Trophoblast cell (in vitro differentiated cells and primary cell): ENCODE measurements at regions not wholly inside any gene's neighbourhood (a gene's known extent, or its start where the extent isn't known, plus 50 kb on each side); places are given as distances from the start of the nearest gene placed in this dataset.

Source experiments
- DNase-seq, 2 donors: peaks; one replicate each; pipeline ENCODE4 v3.0.0-alpha.2; 2016
- H2AFZ ChIP-seq: 2 replicates; pipeline ENCODE4 v1.6.1; 2013; ENCODE audit warnings: low read length, moderate library complexity, mild to moderate bottlenecking; ENCODE audit not compliant: insufficient read depth, poor library complexity
- H2AK5ac ChIP-seq: 2 replicates; pipeline ENCODE4 v1.6.1; 2013; ENCODE audit warnings: mild to moderate bottlenecking, low read length
- H2BK120ac ChIP-seq: 2 replicates; pipeline ENCODE4 v1.6.1; 2013; ENCODE audit warnings: low read length, mild to moderate bottlenecking, moderate library complexity; ENCODE audit not compliant: insufficient read depth, poor library complexity
- H2BK12ac ChIP-seq: 2 replicates; pipeline ENCODE4 v1.6.1; 2013; ENCODE audit warnings: mild to moderate bottlenecking, low read length, moderate library complexity
- H2BK5ac ChIP-seq: 2 replicates; pipeline ENCODE4 v1.6.1; 2013; ENCODE audit warnings: low read length, low read depth, moderate library complexity, mild to moderate bottlenecking; ENCODE audit not compliant: poor library complexity
- H3K14ac ChIP-seq: 2 replicates; pipeline ENCODE4 v1.6.1; 2013; ENCODE audit warnings: mild to moderate bottlenecking, low read length
- H3K18ac ChIP-seq: 2 replicates; pipeline ENCODE4 v1.6.1; 2013; ENCODE audit warnings: mild to moderate bottlenecking, low read length
- H3K23ac ChIP-seq: 2 replicates; pipeline ENCODE4 v1.6.1; 2013; ENCODE audit warnings: low read length
- H3K27ac ChIP-seq: 2 replicates; pipeline ENCODE4 v1.5.1; 2013; ENCODE audit warnings: low read depth, mild to moderate bottlenecking, inconsistent platforms, low read length, moderate library complexity
- H3K27me3 ChIP-seq: 2 replicates; pipeline ENCODE4 v1.6.1; 2013; ENCODE audit warnings: inconsistent platforms, mild to moderate bottlenecking, low read length, moderate library complexity; ENCODE audit not compliant: insufficient read depth
- H3K36me3 ChIP-seq, 2 experiments: 1 replicate in 1 of 2; 2 replicates in 1 of 2; pipeline ENCODE4 v1.6.1; 2013; ENCODE audit warnings: low read length in 2 of 2, mild to moderate bottlenecking in 2 of 2, moderate library complexity in 1 of 2; ENCODE audit not compliant: insufficient read depth in 2 of 2, control insufficient read depth in 1 of 2
- H3K4ac ChIP-seq: 2 replicates; pipeline ENCODE4 v1.6.1; 2013; ENCODE audit warnings: low read depth, mild to moderate bottlenecking, low read length, moderate library complexity
- H3K4me1 ChIP-seq, 2 experiments: 1 replicate in 1 of 2; 2 replicates in 1 of 2; pipeline ENCODE4 v1.6.1; 2013; ENCODE audit warnings: low read length in 2 of 2, mild to moderate bottlenecking in 2 of 2, moderate library complexity in 1 of 2; ENCODE audit not compliant: insufficient read depth in 2 of 2, control insufficient read depth in 1 of 2
- H3K4me2 ChIP-seq: 2 replicates; pipeline ENCODE4 v1.6.1; 2013; ENCODE audit warnings: inconsistent platforms, mild to moderate bottlenecking, low read length, moderate library complexity
- H3K4me3 ChIP-seq: 2 replicates; pipeline ENCODE4 v1.5.1; 2013; ENCODE audit warnings: mild to moderate bottlenecking, low read depth, low read length, inconsistent platforms
- H3K79me1 ChIP-seq: one replicate; pipeline ENCODE4 v1.6.1; 2013; ENCODE audit warnings: low read length
- H3K79me2 ChIP-seq: 2 replicates; pipeline ENCODE4 v1.6.1; 2013; ENCODE audit warnings: low read length, mild to moderate bottlenecking; ENCODE audit not compliant: control insufficient read depth, insufficient read depth, poor library complexity
- H3K9ac ChIP-seq: 2 replicates; pipeline ENCODE4 v1.6.1; 2013; ENCODE audit warnings: mild to moderate bottlenecking, low read length
- H3K9me3 ChIP-seq: 2 replicates; pipeline ENCODE4 v1.6.1; 2013; ENCODE audit warnings: low read depth, mild to moderate bottlenecking, control low read depth, inconsistent platforms, low read length; ENCODE audit not compliant: insufficient read depth
- H4K12ac ChIP-seq: 2 replicates; pipeline ENCODE4 v1.6.1; 2013; ENCODE audit warnings: low read depth, mild to moderate bottlenecking, low read length, moderate library complexity
- H4K8ac ChIP-seq: 2 replicates; pipeline ENCODE4 v1.6.1; 2013; ENCODE audit warnings: low read depth, mild to moderate bottlenecking, low read length, moderate library complexity
- H4K91ac ChIP-seq: one replicate; pipeline ENCODE4 v1.6.1; 2013; ENCODE audit warnings: low read depth, mild to moderate bottlenecking, low read length, moderate library complexity
- WGBS: extraction: QIAGEN DNeasy Blood & Tissue Kit; methylation state at CpG from one replicate; pipeline ENCODE4 v1.1.7; 2013; ENCODE audit warnings: missing lambda C conversion rate; ENCODE audit not compliant: insufficient read length, insufficient coverage; ENCODE audit errors: extremely low coverage; 5-methylcytosine and 5-hydroxymethylcytosine counted together

GRCh38 chr5:158378931-158379330 is 520.0 kb upstream of the CLINT1 start:
- Histone ChIP-seq H3K4me3 (no peak overlapping the region), H3K14ac (no peak overlapping the region), H4K12ac (no peak overlapping the region), H3K9ac (no peak overlapping the region), H3K79me1 (no peaks in the 10 kb centered on the region), H4K91ac (no peak overlapping the region), H3K27me3 (no peaks in the 10 kb centered on the region), H3K4me1 (peaks cover 0 to 2% of the 10 kb centered on the region in 2 experiments), H3K18ac (no peak overlapping the region), H2AK5ac (no peak overlapping the region), H3K4ac (no peak overlapping the region), H3K36me3 (no peaks in the 10 kb centered on the region), H2AFZ (no peak overlapping the region), H3K79me2 (no peaks in the 10 kb centered on the region), H2BK120ac (no peak overlapping the region), H3K27ac (no peak overlapping the region), H2BK12ac (no peak overlapping the region), H2BK5ac (no peak overlapping the region), H4K8ac (no peak overlapping the region), H3K4me2 (no peak overlapping the region), H3K9me3 (no peaks in the 10 kb centered on the region), H3K23ac (no peak overlapping the region)
- DNase-seq: no peak
- no CpG with 5 or more reads among the region's 4 CpGs for WGBS

GRCh38 chr5:158376679-158377078 is 517.7 kb upstream of the CLINT1 start:
- Histone ChIP-seq H2BK12ac (no peak overlapping the region), H4K91ac (no peak overlapping the region), H3K27me3 (no peaks in the 10 kb centered on the region), H3K4ac (no peak overlapping the region), H3K9me3 (no peaks in the 10 kb centered on the region), H3K4me3 (no peak overlapping the region), H3K23ac (no peak overlapping the region), H2BK5ac (no peak overlapping the region), H3K36me3 (no peaks in the 10 kb centered on the region), H3K79me1 (no peaks in the 10 kb centered on the region), H3K18ac (no peak overlapping the region), H2AFZ (no peak overlapping the region), H3K4me1 (no peaks in the 10 kb centered on the region), H3K27ac (no peak overlapping the region), H3K79me2 (no peaks in the 10 kb centered on the region), H2BK120ac (no peak overlapping the region), H4K8ac (no peak overlapping the region), H2AK5ac (no peak overlapping the region), H3K14ac (no peak overlapping the region), H4K12ac (no peak overlapping the region), H3K9ac (no peak overlapping the region), H3K4me2 (no peak overlapping the region)
- no peak for DNase-seq

DNA sequence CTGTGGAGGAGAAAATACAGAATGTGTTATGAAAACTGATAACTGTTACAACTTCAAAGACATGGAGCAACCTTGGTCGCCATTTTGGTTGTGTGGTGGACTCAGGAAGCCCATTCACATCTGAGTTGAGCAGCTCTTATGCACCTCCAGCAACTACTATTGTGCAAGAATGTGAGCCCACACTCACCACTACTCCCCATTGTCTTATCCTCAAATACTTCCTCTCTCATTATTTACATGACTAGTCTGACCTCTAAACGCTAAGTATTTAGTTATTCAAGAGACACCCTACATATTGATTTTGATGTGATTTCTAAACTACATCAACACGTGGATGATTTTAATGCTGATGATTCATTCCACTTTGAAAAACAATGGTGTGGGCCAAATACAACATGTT is 516.6 kb upstream of the CLINT1 start:
- no peaks in the 10 kb centered on the region for H3K4me1 ChIP-seq
- no peak overlapping the region for H3K27ac ChIP-seq
- H3K36me3 ChIP-seq: no peaks in the 10 kb centered on the region
- H3K18ac ChIP-seq: no peak overlapping the region
- no peak overlapping the region for H2AK5ac ChIP-seq
- no peaks in the 10 kb centered on the region for H3K79me2 ChIP-seq
- no peak for DNase-seq
- H3K79me1 ChIP-seq: no peaks in the 10 kb centered on the region
- no peak overlapping the region for H2BK5ac ChIP-seq
- no peak overlapping the region for H4K91ac ChIP-seq
- H2AFZ ChIP-seq: no peak overlapping the region
- no peak overlapping the region for H3K4ac ChIP-seq
- H3K27me3 ChIP-seq: no peaks in the 10 kb centered on the region
- H3K23ac ChIP-seq: no peak overlapping the region
- no peak overlapping the region for H2BK120ac ChIP-seq
- no peak overlapping the region for H4K8ac ChIP-seq
- H3K4me2 ChIP-seq: no peak overlapping the region
- no peaks in the 10 kb centered on the region for H3K9me3 ChIP-seq
- H4K12ac ChIP-seq: no peak overlapping the region
- H3K9ac ChIP-seq: no peak overlapping the region
- H3K14ac ChIP-seq: no peak overlapping the region
- no CpG with 5 or more reads among the region's 3 CpGs for WGBS
- H3K4me3 ChIP-seq: no peak overlapping the region
- H2BK12ac ChIP-seq: no peak overlapping the region

DNA sequence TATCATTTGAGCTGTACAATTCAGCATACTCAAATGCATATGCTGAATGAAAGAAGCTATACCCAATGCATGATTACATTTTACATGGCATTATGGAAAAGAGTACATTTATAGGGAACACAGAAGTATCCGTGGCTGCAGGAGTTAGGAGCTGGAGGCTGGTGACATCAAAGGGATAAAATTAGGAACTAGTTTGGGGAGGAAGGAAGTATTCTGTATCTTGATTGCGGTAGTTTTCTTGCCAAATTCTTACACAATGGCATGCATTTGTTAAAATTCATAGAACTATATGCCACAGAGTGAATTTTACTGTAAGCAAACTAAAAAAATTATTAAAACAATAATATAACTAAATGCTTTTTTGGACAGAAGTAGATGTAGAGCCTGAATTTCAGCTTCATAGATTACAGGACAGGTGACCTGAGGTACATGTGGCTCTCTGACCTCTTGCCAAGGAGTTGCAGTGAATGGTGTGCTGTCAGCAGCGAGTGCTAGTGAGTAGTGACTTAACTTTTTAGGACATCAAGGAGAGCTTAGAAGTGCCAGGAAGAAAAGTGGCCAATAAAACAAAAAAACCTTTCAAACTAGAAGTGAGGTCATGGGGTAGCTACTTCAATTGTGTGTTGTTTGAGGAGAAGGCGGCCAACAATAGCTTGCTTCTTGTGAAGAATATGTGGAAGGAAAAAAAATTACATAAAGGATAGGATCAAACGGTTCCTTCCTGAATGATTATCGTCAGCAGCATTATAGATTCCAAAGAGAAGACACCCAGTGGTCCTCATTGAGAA is 514.9 kb upstream of the CLINT1 start:
- Histone ChIP-seq H3K4me3 (no peak overlapping the region), H3K36me3 (no peaks in the 10 kb centered on the region), H3K18ac (no peak overlapping the region), H3K23ac (no peak overlapping the region), H3K27me3 (no peaks in the 10 kb centered on the region), H2BK12ac (no peak overlapping the region), H4K12ac (no peak overlapping the region), H3K4me2 (no peak overlapping the region), H3K79me2 (no peaks in the 10 kb centered on the region), H2AFZ (no peak overlapping the region), H3K27ac (no peak overlapping the region), H3K4me1 (no peaks in the 10 kb centered on the region), H3K79me1 (no peaks in the 10 kb centered on the region), H3K14ac (no peak overlapping the region), H4K91ac (no peak overlapping the region), H2AK5ac (no peak overlapping the region), H2BK5ac (no peak overlapping the region), H3K9me3 (no peaks in the 10 kb centered on the region), H4K8ac (no peak overlapping the region), H3K9ac (no peak overlapping the region), H2BK120ac (no peak overlapping the region), H3K4ac (no peak overlapping the region)
- no peak for DNase-seq
- no CpG with 5 or more reads among the region's 6 CpGs for WGBS
